ENCODE measurements at regions not wholly inside any gene's neighbourhood (a gene's known extent, or its start where the extent isn't known, plus 50 kb on each side); places are given as distances from the start of the nearest gene placed in this dataset.

- no peak for TF ChIP-seq SAP30 (IDR thresholded peaks at IDR 0.05; ENCODE audit: insufficient read depth, insufficient replicate concordance, low read length)
- no peak for TF ChIP-seq CBX8 (IDR thresholded peaks at IDR 0.05; ENCODE audit: borderline replicate concordance, low read depth, low read length)
- TF ChIP-seq TAF7 (optimal IDR thresholded peaks at IDR 0.05; ENCODE audit: borderline replicate concordance, low read depth, low read length), result no peak
These were observed 995.2 kb upstream of the TMEM132C start (continued) for GRCh38 chr12:127271776-127272175.
